PC-9 (cell line): ENCODE measurements at regions not wholly inside any gene's neighbourhood (a gene's known extent, or its start where the extent isn't known, plus 50 kb on each side); places are given as distances from the start of the nearest gene placed in this dataset.

ENCODE experiments used
- EZH2 ChIP-seq: fragments of 200-600 bp; sonication (generic); IDR thresholded peaks from 2 replicates; pipeline ENCODE4 v1.8.0; 2017; ENCODE audit warnings: antibody characterized with exemption, low read depth
- TF ChIP-seq, protein P1 (sequence below): fragments of 200-600 bp; sonication (generic); conservative IDR thresholded peaks from 2 replicates; pipeline ENCODE4 v1.6.1; 2017; ENCODE audit warnings: mixed run types, antibody characterized with exemption, mild to moderate bottlenecking, moderate library complexity

- TF ChIP-seq, protein P1, sequence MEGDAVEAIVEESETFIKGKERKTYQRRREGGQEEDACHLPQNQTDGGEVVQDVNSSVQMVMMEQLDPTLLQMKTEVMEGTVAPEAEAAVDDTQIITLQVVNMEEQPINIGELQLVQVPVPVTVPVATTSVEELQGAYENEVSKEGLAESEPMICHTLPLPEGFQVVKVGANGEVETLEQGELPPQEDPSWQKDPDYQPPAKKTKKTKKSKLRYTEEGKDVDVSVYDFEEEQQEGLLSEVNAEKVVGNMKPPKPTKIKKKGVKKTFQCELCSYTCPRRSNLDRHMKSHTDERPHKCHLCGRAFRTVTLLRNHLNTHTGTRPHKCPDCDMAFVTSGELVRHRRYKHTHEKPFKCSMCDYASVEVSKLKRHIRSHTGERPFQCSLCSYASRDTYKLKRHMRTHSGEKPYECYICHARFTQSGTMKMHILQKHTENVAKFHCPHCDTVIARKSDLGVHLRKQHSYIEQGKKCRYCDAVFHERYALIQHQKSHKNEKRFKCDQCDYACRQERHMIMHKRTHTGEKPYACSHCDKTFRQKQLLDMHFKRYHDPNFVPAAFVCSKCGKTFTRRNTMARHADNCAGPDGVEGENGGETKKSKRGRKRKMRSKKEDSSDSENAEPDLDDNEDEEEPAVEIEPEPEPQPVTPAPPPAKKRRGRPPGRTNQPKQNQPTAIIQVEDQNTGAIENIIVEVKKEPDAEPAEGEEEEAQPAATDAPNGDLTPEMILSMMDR, result no peak
- no peak for TF ChIP-seq EZH2
Measured at GRCh38 chr3:147122350-147122749, 284.0 kb downstream of the ZIC4 start.
